ENCODE measurements at regions not wholly inside any gene's neighbourhood (a gene's known extent, or its start where the extent isn't known, plus 50 kb on each side); places are given as distances from the start of the nearest gene placed in this dataset.
"Not testable (repeated sequence)": the region's sequence is repeated elsewhere in the genome, so short reads cannot be mapped to it uniquely, and the experiment has no call there.

- Histone ChIP-seq H3K9me3 (ENCODE audit: low read length) (0 out of 2 replicates have a peak, but pooled peaks cover 8% of the 10 kb centered on the region), H3K27ac (ENCODE audit: low read depth, low read length, poor library complexity, severe bottlenecking) (no peak overlapping the region), H3K36me3 (ENCODE audit: insufficient read depth, low read length) (no peaks in the 10 kb centered on the region), H3K9me2 (ENCODE audit: insufficient read depth, low read length) (no peaks in the 10 kb centered on the region), H3K4me3 (ENCODE audit: low read depth, low read length, poor library complexity, severe bottlenecking) (no peak overlapping the region), H4K20me1 (ENCODE audit: insufficient read depth, low read length) (no peaks in the 10 kb centered on the region), H3K79me2 (ENCODE audit: insufficient read depth, low read depth, low read length) (no peaks in the 10 kb centered on the region), H3K4me1 (ENCODE audit: insufficient read depth, low read length, poor library complexity, severe bottlenecking) (no peaks in the 10 kb centered on the region), H2AFZ (ENCODE audit: low read length) (no peak overlapping the region), H3K4me2 (ENCODE audit: low read length) (no peak overlapping the region)
- CTCF ChIA-PET (ENCODE audit: unreplicated experiment), result no interaction called here
- POLR2A ChIA-PET, result no interaction called here
- BruUV-seq (replicated peaks), result no TSS peak
- intact Hi-C loops (cut with micrococcal nuclease; ENCODE audit: unreplicated experiment), result no loop called here
- DNase-seq (ENCODE audit: low spot score), result no peak
- TF ChIP-seq, protein P1, sequence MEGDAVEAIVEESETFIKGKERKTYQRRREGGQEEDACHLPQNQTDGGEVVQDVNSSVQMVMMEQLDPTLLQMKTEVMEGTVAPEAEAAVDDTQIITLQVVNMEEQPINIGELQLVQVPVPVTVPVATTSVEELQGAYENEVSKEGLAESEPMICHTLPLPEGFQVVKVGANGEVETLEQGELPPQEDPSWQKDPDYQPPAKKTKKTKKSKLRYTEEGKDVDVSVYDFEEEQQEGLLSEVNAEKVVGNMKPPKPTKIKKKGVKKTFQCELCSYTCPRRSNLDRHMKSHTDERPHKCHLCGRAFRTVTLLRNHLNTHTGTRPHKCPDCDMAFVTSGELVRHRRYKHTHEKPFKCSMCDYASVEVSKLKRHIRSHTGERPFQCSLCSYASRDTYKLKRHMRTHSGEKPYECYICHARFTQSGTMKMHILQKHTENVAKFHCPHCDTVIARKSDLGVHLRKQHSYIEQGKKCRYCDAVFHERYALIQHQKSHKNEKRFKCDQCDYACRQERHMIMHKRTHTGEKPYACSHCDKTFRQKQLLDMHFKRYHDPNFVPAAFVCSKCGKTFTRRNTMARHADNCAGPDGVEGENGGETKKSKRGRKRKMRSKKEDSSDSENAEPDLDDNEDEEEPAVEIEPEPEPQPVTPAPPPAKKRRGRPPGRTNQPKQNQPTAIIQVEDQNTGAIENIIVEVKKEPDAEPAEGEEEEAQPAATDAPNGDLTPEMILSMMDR (conservative IDR thresholded peaks at IDR 0.05; ENCODE audit: low read length), result no peak
- no peak for TF ChIP-seq EZH2phosphoT487 (IDR thresholded peaks at IDR 0.05; ENCODE audit: borderline replicate concordance, low read depth, low read length)
Observed at GRCh38 chr11:38339835-38340440, 1741.9 kb upstream of the RAG2 start.

DNA sequence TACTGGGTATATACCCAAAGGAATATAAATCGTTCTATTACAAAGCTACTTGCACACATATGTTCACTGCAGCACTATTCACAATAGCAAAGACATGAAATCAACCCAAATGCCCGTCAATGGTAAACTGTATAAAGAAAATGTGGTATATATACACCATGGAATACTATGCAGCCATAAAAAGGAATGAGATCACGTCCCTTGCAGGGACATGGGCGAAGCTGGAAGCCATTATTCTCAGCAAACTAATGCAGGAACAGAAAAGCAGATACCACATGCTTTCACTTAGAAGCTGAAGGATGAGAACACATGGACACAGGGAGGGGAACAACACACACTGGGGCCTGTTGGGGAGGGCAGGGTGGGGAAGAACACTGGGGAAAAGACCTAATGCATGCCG lies 1740.0 kb upstream of the RAG2 start:
- DNase-seq (ENCODE audit: low spot score); H3K27ac ChIP-seq (ENCODE audit: low read depth, low read length, poor library complexity, severe bottlenecking); H3K4me3 ChIP-seq (ENCODE audit: low read depth, low read length, poor library complexity, severe bottlenecking); H3K79me2 ChIP-seq (ENCODE audit: insufficient read depth, low read depth, low read length); H3K4me1 ChIP-seq (ENCODE audit: insufficient read depth, low read length, poor library complexity, severe bottlenecking); H3K9me3 ChIP-seq (ENCODE audit: low read length); H3K9me2 ChIP-seq (ENCODE audit: insufficient read depth, low read length); intact Hi-C loops (cut with micrococcal nuclease; ENCODE audit: unreplicated experiment); BruUV-seq (replicated peaks); H3K4me2 ChIP-seq (ENCODE audit: low read length); CTCF ChIA-PET (ENCODE audit: unreplicated experiment); H4K20me1 ChIP-seq (ENCODE audit: insufficient read depth, low read length); H2AFZ ChIP-seq (ENCODE audit: low read length); H3K36me3 ChIP-seq (ENCODE audit: insufficient read depth, low read length); POLR2A ChIA-PET: not testable (repeated sequence)

GRCh38 chr11:38332046-38332445 lies 1734.0 kb upstream of the RAG2 start:
- Histone ChIP-seq H3K36me3 (ENCODE audit: insufficient read depth, low read length) (no peaks in the 10 kb centered on the region), H3K4me1 (ENCODE audit: insufficient read depth, low read length, poor library complexity, severe bottlenecking) (no peaks in the 10 kb centered on the region), H3K27ac (ENCODE audit: low read depth, low read length, poor library complexity, severe bottlenecking) (no peak overlapping the region), H3K4me3 (ENCODE audit: low read depth, low read length, poor library complexity, severe bottlenecking) (no peak overlapping the region), H3K4me2 (ENCODE audit: low read length) (no peak overlapping the region), H4K20me1 (ENCODE audit: insufficient read depth, low read length) (no peaks in the 10 kb centered on the region), H2AFZ (ENCODE audit: low read length) (no peak overlapping the region), H3K79me2 (ENCODE audit: insufficient read depth, low read depth, low read length) (no peaks in the 10 kb centered on the region), H3K9me3 (ENCODE audit: low read length) (no peaks in the 10 kb centered on the region), H3K9me2 (ENCODE audit: insufficient read depth, low read length) (no peaks in the 10 kb centered on the region)
- intact Hi-C loops (cut with micrococcal nuclease; ENCODE audit: unreplicated experiment), result no loop called here
- no peak for TF ChIP-seq EZH2phosphoT487 (IDR thresholded peaks at IDR 0.05; ENCODE audit: borderline replicate concordance, low read depth, low read length)
- TF ChIP-seq, protein P1 (conservative IDR thresholded peaks at IDR 0.05; ENCODE audit: low read length), result no peak
- ChIA-PET CTCF (ENCODE audit: unreplicated experiment) (no interaction called here), POLR2A (no interaction called here)
- no peak for DNase-seq (ENCODE audit: low spot score)
- BruUV-seq (replicated peaks), result no TSS peak

All from OCI-LY7 (cell line).